K562 (cell line): ENCODE measurements at regions not wholly inside any gene's neighbourhood (a gene's known extent, or its start where the extent isn't known, plus 50 kb on each side); places are given as distances from the start of the nearest gene placed in this dataset.
"Not testable (repeated sequence)": the region's sequence is repeated elsewhere in the genome, so short reads cannot be mapped to it uniquely, and the experiment has no call there.

Experiments used
- KAT7 ChIP-seq: sonication (generic); formaldehyde crosslinking; IDR thresholded peaks from 2 replicates; pipeline ENCODE4 v1.8.0; 2022; ENCODE audit warnings: missing genetic modification reagents, mild to moderate bottlenecking, borderline replicate concordance
- KDM1A ChIP-seq, 2 experiments: fragments of 450-650 bp; IDR thresholded peaks; 2 replicates each; pipeline ENCODE4 v1.6.1; 2016; ENCODE audit warnings: mild to moderate bottlenecking in 2 of 2
- KDM4B ChIP-seq, 2 experiments: fragments of 450-650 bp in 1 of 2; sonication (generic) in 1 of 2; IDR thresholded peaks; 2 replicates each; pipeline ENCODE4 v1.6.1; 2016 to 2017; ENCODE audit warnings: borderline replicate concordance in 2 of 2, antibody characterized with exemption in 1 of 2, low read depth in 1 of 2, mild to moderate bottlenecking in 1 of 2
- RAD21 ChIP-seq, 2 experiments: fragments of 250-450 bp in 1 of 2; fragments of 450-650 bp in 1 of 2; sonication (Bioruptor Pico) in 1 of 2; formaldehyde crosslinking in 1 of 2; IDR thresholded peaks in 1 of 2; conservative IDR thresholded peaks in 1 of 2; 2 replicates each; pipeline versions ENCODE4 v1.4.0 to v1.8.0; 2020 to 2022; ENCODE audit warnings: mild to moderate bottlenecking in 2 of 2, moderate library complexity in 1 of 2
- SAP30 ChIP-seq: fragments of 200-600 bp; sonication (generic); IDR thresholded peaks from 2 replicates; pipeline ENCODE4 v1.6.1; 2012; ENCODE audit warnings: borderline replicate concordance, low read depth, mild to moderate bottlenecking, moderate library complexity, low read length, control low read depth, inconsistent platforms; ENCODE audit not compliant: insufficient read depth, poor library complexity, severe bottlenecking
- SMARCB1 ChIP-seq: IDR thresholded peaks from 2 replicates; pipeline ENCODE4 v1.6.1; 2011; ENCODE audit warnings: improper control_type of control experiment, low read depth; ENCODE audit not compliant: insufficient read length
- ZFX ChIP-seq: sonication (generic); formaldehyde crosslinking; IDR thresholded peaks from 2 replicates; pipeline ENCODE4 v1.8.0; 2022; ENCODE audit warnings: mild to moderate bottlenecking, missing genetic modification reagents, moderate library complexity
- ZNF263 ChIP-seq: sonication (generic); formaldehyde crosslinking; IDR thresholded peaks from 2 replicates; pipeline ENCODE4 v1.8.0; 2022; ENCODE audit warnings: mild to moderate bottlenecking, missing genetic modification reagents, borderline replicate concordance
- ZNF551 ChIP-seq: fragments of 250-450 bp; sonication (Bioruptor Pico); IDR thresholded peaks from 2 replicates; pipeline ENCODE4 v1.5.0; 2021; ENCODE audit warnings: mild to moderate bottlenecking, moderate library complexity
- ZNF79 ChIP-seq: fragments of 250-450 bp; sonication (Bioruptor Pico); IDR thresholded peaks from 2 replicates; pipeline ENCODE4 v1.4.0; 2020; ENCODE audit warnings: low read depth, mild to moderate bottlenecking, moderate library complexity
- TF ChIP-seq, protein P1 (sequence below): sonication (generic); formaldehyde crosslinking; IDR thresholded peaks from 2 replicates; pipeline ENCODE4 v1.8.0; 2023; ENCODE audit warnings: mild to moderate bottlenecking, missing genetic modification reagents
- TF ChIP-seq, protein P2 (sequence below), 3 experiments: IDR thresholded peaks in 2 of 3; conservative IDR thresholded peaks in 1 of 3; 2 replicates each; pipeline ENCODE4 v1.5.1; 2011 to 2012; ENCODE audit warnings: low read length in 3 of 3, mild to moderate bottlenecking in 3 of 3, control low read depth in 2 of 3, improper control_type of control experiment in 1 of 3, inconsistent platforms in 1 of 3, low read depth in 1 of 3, mixed read lengths in 1 of 3, moderate library complexity in 1 of 3; ENCODE audit not compliant: insufficient read depth in 2 of 3
- TF ChIP-seq, protein P3 (sequence below): fragments of 450-650 bp; IDR thresholded peaks from 2 replicates; pipeline ENCODE4 v1.6.1; 2016; ENCODE audit warnings: low read depth

DNA sequence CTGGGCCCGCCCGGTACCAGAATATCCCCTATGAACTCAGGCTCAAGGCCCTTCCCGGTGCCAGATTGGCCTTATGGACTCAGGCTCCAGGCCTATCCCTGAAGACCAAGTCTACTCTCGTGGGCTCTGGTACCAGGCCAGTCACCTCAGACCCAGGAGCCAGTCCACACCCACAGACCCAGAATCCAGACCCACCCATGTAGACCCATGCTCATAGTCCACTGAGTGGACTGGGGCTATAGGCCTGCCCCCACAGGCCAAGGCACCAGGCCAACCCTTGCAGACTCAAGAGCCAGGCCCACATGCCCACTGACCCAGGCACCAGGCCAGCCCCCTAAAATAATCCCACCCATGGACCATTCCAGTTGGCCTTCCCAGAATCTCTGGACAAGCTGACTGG lies 296.1 kb downstream of the CNTNAP3B start:
- TF ChIP-seq SMARCB1; KDM1A (IDR thresholded peaks at IDR 0.05); ZNF263 (CRISPR knock-in tag); ZNF551; KAT7 (CRISPR knock-in tag); RAD21 (CRISPR knock-in tag; conservative IDR thresholded peaks at IDR 0.05 in 1 of 2, IDR thresholded peaks at IDR 0.05 in 1 of 2); ZNF79 (CRISPR knock-in tag); SAP30; ZFX (CRISPR knock-in tag); KDM4B (IDR thresholded peaks at IDR 0.05; ENCODE audit: borderline replicate concordance in 2 of 2, low read depth in 1 of 2): not testable (repeated sequence)
- TF ChIP-seq, protein P1, sequence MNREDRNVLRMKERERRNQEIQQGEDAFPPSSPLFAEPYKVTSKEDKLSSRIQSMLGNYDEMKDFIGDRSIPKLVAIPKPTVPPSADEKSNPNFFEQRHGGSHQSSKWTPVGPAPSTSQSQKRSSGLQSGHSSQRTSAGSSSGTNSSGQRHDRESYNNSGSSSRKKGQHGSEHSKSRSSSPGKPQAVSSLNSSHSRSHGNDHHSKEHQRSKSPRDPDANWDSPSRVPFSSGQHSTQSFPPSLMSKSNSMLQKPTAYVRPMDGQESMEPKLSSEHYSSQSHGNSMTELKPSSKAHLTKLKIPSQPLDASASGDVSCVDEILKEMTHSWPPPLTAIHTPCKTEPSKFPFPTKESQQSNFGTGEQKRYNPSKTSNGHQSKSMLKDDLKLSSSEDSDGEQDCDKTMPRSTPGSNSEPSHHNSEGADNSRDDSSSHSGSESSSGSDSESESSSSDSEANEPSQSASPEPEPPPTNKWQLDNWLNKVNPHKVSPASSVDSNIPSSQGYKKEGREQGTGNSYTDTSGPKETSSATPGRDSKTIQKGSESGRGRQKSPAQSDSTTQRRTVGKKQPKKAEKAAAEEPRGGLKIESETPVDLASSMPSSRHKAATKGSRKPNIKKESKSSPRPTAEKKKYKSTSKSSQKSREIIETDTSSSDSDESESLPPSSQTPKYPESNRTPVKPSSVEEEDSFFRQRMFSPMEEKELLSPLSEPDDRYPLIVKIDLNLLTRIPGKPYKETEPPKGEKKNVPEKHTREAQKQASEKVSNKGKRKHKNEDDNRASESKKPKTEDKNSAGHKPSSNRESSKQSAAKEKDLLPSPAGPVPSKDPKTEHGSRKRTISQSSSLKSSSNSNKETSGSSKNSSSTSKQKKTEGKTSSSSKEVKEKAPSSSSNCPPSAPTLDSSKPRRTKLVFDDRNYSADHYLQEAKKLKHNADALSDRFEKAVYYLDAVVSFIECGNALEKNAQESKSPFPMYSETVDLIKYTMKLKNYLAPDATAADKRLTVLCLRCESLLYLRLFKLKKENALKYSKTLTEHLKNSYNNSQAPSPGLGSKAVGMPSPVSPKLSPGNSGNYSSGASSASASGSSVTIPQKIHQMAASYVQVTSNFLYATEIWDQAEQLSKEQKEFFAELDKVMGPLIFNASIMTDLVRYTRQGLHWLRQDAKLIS (CRISPR knock-in tag) = not testable (repeated sequence)
- TF ChIP-seq, protein P2, sequence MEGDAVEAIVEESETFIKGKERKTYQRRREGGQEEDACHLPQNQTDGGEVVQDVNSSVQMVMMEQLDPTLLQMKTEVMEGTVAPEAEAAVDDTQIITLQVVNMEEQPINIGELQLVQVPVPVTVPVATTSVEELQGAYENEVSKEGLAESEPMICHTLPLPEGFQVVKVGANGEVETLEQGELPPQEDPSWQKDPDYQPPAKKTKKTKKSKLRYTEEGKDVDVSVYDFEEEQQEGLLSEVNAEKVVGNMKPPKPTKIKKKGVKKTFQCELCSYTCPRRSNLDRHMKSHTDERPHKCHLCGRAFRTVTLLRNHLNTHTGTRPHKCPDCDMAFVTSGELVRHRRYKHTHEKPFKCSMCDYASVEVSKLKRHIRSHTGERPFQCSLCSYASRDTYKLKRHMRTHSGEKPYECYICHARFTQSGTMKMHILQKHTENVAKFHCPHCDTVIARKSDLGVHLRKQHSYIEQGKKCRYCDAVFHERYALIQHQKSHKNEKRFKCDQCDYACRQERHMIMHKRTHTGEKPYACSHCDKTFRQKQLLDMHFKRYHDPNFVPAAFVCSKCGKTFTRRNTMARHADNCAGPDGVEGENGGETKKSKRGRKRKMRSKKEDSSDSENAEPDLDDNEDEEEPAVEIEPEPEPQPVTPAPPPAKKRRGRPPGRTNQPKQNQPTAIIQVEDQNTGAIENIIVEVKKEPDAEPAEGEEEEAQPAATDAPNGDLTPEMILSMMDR (IDR thresholded peaks at IDR 0.05 in 2 of 3, conservative IDR thresholded peaks at IDR 0.05 in 1 of 3; ENCODE audit: insufficient read depth in 2 of 3, low read depth in 1 of 3, low read length in 3 of 3) = not testable (repeated sequence)
- TF ChIP-seq, protein P3, sequence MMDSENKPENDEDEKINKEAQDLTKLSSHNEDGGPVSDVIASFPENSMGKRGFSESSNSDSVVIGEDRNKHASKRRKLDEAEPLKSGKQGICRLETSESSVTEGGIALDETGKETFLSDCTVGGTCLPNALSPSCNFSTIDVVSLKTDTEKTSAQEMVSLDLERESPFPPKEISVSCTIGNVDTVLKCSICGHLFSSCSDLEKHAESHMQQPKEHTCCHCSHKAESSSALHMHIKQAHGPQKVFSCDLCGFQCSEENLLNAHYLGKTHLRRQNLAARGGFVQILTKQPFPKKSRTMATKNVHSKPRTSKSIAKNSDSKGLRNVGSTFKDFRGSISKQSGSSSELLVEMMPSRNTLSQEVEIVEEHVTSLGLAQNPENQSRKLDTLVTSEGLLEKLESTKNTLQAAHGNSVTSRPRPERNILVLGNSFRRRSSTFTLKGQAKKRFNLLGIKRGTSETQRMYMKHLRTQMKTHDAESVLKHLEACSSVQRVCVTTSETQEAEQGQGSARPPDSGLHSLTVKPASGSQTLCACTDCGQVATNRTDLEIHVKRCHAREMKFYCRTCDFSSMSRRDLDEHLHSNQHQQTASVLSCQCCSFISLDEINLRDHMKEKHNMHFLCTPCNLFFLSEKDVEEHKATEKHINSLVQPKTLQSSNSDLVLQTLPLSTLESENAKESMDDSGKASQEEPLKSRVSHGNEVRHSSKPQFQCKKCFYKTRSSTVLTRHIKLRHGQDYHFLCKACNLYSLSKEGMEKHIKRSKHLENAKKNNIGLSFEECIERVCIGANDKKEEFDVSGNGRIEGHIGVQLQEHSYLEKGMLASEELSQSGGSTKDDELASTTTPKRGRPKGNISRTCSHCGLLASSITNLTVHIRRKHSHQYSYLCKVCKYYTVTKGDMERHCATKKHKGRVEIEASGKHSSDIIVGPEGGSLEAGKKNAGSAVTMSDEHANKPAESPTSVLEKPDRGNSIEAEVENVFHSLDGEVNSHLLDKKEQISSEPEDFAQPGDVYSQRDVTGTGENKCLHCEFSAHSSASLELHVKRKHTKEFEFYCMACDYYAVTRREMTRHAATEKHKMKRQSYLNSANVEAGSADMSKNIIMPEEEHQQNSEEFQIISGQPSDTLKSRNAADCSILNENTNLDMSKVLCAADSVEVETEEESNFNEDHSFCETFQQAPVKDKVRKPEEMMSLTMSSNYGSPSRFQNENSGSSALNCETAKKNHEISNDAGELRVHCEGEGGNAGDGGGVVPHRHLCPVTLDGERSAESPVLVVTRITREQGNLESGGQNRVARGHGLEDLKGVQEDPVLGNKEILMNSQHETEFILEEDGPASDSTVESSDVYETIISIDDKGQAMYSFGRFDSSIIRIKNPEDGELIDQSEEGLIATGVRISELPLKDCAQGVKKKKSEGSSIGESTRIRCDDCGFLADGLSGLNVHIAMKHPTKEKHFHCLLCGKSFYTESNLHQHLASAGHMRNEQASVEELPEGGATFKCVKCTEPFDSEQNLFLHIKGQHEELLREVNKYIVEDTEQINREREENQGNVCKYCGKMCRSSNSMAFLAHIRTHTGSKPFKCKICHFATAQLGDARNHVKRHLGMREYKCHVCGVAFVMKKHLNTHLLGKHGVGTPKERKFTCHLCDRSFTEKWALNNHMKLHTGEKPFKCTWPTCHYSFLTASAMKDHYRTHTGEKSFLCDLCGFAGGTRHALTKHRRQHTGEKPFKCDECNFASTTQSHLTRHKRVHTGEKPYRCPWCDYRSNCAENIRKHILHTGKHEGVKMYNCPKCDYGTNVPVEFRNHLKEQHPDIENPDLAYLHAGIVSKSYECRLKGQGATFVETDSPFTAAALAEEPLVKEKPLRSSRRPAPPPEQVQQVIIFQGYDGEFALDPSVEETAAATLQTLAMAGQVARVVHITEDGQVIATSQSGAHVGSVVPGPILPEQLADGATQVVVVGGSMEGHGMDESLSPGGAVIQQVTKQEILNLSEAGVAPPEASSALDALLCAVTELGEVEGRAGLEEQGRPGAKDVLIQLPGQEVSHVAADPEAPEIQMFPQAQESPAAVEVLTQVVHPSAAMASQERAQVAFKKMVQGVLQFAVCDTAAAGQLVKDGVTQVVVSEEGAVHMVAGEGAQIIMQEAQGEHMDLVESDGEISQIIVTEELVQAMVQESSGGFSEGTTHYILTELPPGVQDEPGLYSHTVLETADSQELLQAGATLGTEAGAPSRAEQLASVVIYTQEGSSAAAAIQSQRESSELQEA = not testable (repeated sequence)
